ENCODE measurements at regions not wholly inside any gene's neighbourhood (a gene's known extent, or its start where the extent isn't known, plus 50 kb on each side); places are given as distances from the start of the nearest gene placed in this dataset.

GRCh38 chr1:228884615-228885566 lies 149.6 kb downstream of the RHOU start:
- POLR2A ChIA-PET: interaction anchor here (1.1 kb wide), 2 partner anchors 9 to 47 kb away, joined by 3 to 4 read pairs; no protein-coding TSS in a partner anchor
- no peak overlapping the region for H3K27ac ChIP-seq (ENCODE audit: extremely low read length, insufficient read depth, low read length)
- no peak overlapping the region for H2AFZ ChIP-seq (ENCODE audit: low read length)
- H3K9me3 ChIP-seq (ENCODE audit: low read length): peaks cover 9% of the 10 kb centered on the region
- H3K79me2 ChIP-seq (ENCODE audit: insufficient read depth, low read length): no peaks in the 10 kb centered on the region
- CTCF ChIA-PET (ENCODE audit: low intra/inter-chr PET ratio, low total read pairs): no interaction called here
- no peaks in the 10 kb centered on the region for H4K20me1 ChIP-seq (ENCODE audit: insufficient read depth, low read length)
- intact Hi-C loops (cut with micrococcal nuclease; ENCODE audit: unreplicated experiment): no loop called here
- H3K4me1 ChIP-seq (ENCODE audit: insufficient read depth, low read length): peaks cover 29% of the 10 kb centered on the region
- in situ Hi-C loops (cut with HindIII; ENCODE audit: extremely low pct_ligation_motif_present, low pct_unique_long_range_greater_than_20kb): no loop called here
- 0 out of 5 replicates have a peak, but pooled peaks cover 0 to 3% of the 10 kb centered on the region in 2 experiments for H3K27me3 ChIP-seq (ENCODE audit: control insufficient read depth in 1 of 2, insufficient read depth in 2 of 2, low read length in 2 of 2)
- no peaks in the 10 kb centered on the region for H3K36me3 ChIP-seq (replicated peaks in 1 of 2; ENCODE audit: control insufficient read depth in 1 of 2, insufficient read depth in 2 of 2, low read length in 2 of 2)
- no peak overlapping the region for H3K4me3 ChIP-seq (replicated peaks in 1 of 3; ENCODE audit: insufficient read depth in 1 of 3, low read depth in 2 of 3, low read length in 3 of 3)
- no peak overlapping the region for H3K9ac ChIP-seq (ENCODE audit: insufficient read depth, low read depth, low read length)
- peak; percentile 65 for FAIRE-seq
- peak; percentile 85 for DNase-seq (ENCODE audit: low spot score)
- H3K4me2 ChIP-seq (ENCODE audit: low read depth, low read length): no peak overlapping the region
- ATAC-seq: peak; percentile 94
- 3% methylated on average over 4 of the region's 4 CpGs for WGBS (ENCODE audit: low lambda C conversion rate)
- no TSS peak for BruUV-seq (replicated peaks)
- TF ChIP-seq ZKSCAN5 (CRISPR knock-in tag; IDR thresholded peaks at IDR 0.05) (no peak), ZKSCAN1 (IDR thresholded peaks at IDR 0.05; ENCODE audit: low read length) (no peak), MXD4 (CRISPR knock-in tag; IDR thresholded peaks at IDR 0.05) (peak; percentile 20; the same call in 1 of the 2 replicates), ERF (CRISPR knock-in tag; IDR thresholded peaks at IDR 0.05) (no peak), ZIK1 (CRISPR knock-in tag; IDR thresholded peaks at IDR 0.05; ENCODE audit: borderline replicate concordance, low read depth) (no peak), ZNF280D (CRISPR knock-in tag; IDR thresholded peaks at IDR 0.05) (0 out of 2 replicates have a peak, but pooled peaks have one; percentile 41), KLF16 (CRISPR knock-in tag; IDR thresholded peaks at IDR 0.05) (0 out of 4 replicates have a peak, but pooled peaks of 1 of the 2 experiments have one; percentile 44), ZNF318 (CRISPR knock-in tag; IDR thresholded peaks at IDR 0.05) (no peak), GABPA (IDR thresholded peaks at IDR 0.05; ENCODE audit: low read depth, low read length) (no peak), GABPA (CRISPR knock-in tag; IDR thresholded peaks at IDR 0.05; ENCODE audit: low read depth) (0 out of 2 replicates have a peak, but pooled peaks have one; percentile 12), ETV5 (CRISPR knock-in tag; IDR thresholded peaks at IDR 0.05; ENCODE audit: borderline replicate concordance) (peak; percentile 29; the same call in 1 of the 2 replicates)

Data from HepG2 (cell line).